ENCODE measurements at regions not wholly inside any gene's neighbourhood (a gene's known extent, or its start where the extent isn't known, plus 50 kb on each side); places are given as distances from the start of the nearest gene placed in this dataset.
"Not testable (repeated sequence)": the region's sequence is repeated elsewhere in the genome, so short reads cannot be mapped to it uniquely, and the experiment has no call there.

- not testable (repeated sequence) for TF ChIP-seq CTCF, POLR2A (IDR thresholded peaks at IDR 0.05)
These were observed 159.2 kb upstream of the ZNF322 start for GRCh38 chr6:26818640-26819225.

All from esophagus squamous epithelium (tissue), 4 donors.